ENCODE measurements at regions not wholly inside any gene's neighbourhood (a gene's known extent, or its start where the extent isn't known, plus 50 kb on each side); places are given as distances from the start of the nearest gene placed in this dataset.

DNA sequence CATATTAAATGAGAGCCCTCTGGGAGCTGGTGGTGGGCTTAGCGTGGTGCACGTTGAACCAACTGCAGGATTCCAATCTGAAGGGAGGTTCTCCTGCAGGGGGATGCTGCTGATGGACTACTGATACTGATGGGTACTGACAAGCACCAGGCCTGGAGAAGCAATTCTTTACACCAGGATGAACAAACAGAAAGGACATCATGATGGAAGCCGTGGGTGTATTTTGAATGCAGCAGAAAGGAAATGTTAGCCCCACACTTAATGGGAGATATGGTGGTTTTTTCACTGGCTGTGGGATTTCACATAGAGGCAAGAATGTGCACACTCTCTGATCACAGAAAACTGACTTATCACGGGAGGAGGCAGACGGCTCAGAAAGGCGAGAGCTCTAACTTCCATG lies 299.7 kb downstream of the TEX29 start:
- H3K27me3 ChIP-seq (ENCODE audit: control insufficient read depth, insufficient read depth, low read length): no peaks in the 10 kb centered on the region
- no peaks in the 10 kb centered on the region for H3K4me1 ChIP-seq
- H3K4me3 ChIP-seq (ENCODE audit: low read depth, low read length): no peak overlapping the region
- no peaks in the 10 kb centered on the region for H3K79me2 ChIP-seq
- no peak overlapping the region for H3K9ac ChIP-seq
- H3K9me3 ChIP-seq (ENCODE audit: control insufficient read depth, low read length): no peaks in the 10 kb centered on the region
- no peaks in the 10 kb centered on the region for H3K36me3 ChIP-seq (ENCODE audit: control insufficient read depth, insufficient read depth, low read length)
- no peak overlapping the region for H3K27ac ChIP-seq
- no peak overlapping the region for H3K4me2 ChIP-seq (ENCODE audit: low read length)
- H2AFZ ChIP-seq: no peak overlapping the region
- TF ChIP-seq, protein P1, sequence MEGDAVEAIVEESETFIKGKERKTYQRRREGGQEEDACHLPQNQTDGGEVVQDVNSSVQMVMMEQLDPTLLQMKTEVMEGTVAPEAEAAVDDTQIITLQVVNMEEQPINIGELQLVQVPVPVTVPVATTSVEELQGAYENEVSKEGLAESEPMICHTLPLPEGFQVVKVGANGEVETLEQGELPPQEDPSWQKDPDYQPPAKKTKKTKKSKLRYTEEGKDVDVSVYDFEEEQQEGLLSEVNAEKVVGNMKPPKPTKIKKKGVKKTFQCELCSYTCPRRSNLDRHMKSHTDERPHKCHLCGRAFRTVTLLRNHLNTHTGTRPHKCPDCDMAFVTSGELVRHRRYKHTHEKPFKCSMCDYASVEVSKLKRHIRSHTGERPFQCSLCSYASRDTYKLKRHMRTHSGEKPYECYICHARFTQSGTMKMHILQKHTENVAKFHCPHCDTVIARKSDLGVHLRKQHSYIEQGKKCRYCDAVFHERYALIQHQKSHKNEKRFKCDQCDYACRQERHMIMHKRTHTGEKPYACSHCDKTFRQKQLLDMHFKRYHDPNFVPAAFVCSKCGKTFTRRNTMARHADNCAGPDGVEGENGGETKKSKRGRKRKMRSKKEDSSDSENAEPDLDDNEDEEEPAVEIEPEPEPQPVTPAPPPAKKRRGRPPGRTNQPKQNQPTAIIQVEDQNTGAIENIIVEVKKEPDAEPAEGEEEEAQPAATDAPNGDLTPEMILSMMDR (IDR thresholded peaks at IDR 0.05): no peak

DNA sequence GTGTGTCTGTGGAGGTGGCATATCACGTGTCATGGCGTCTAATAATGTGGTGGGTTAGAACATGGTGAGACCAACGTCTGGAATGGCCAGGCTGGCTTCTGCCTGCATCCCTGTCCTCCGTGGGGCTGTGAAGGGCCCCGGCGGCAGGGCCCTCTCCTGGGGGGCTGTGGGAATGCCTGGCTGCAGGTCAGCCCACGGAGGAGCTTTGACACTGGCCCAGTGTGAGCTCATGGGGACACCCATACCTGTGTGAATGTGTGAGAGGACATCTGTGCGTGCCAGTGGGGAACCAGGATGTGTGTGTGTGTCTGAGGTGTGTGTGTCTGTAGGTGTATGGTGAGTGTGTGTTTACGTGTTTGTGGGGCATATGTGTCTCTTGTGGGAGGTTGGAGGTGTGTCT lies 300.1 kb downstream of the TEX29 start:
- Histone ChIP-seq H3K4me3 (ENCODE audit: low read depth, low read length) (no peak overlapping the region), H2AFZ (no peak overlapping the region), H3K36me3 (ENCODE audit: control insufficient read depth, insufficient read depth, low read length) (no peaks in the 10 kb centered on the region), H3K9ac (no peak overlapping the region), H3K4me1 (no peaks in the 10 kb centered on the region), H3K27me3 (ENCODE audit: control insufficient read depth, insufficient read depth, low read length) (no peaks in the 10 kb centered on the region), H3K27ac (no peak overlapping the region), H3K4me2 (ENCODE audit: low read length) (no peak overlapping the region), H3K79me2 (no peaks in the 10 kb centered on the region), H3K9me3 (ENCODE audit: control insufficient read depth, low read length) (no peaks in the 10 kb centered on the region)
- TF ChIP-seq, protein P1 (IDR thresholded peaks at IDR 0.05): no peak

DNA sequence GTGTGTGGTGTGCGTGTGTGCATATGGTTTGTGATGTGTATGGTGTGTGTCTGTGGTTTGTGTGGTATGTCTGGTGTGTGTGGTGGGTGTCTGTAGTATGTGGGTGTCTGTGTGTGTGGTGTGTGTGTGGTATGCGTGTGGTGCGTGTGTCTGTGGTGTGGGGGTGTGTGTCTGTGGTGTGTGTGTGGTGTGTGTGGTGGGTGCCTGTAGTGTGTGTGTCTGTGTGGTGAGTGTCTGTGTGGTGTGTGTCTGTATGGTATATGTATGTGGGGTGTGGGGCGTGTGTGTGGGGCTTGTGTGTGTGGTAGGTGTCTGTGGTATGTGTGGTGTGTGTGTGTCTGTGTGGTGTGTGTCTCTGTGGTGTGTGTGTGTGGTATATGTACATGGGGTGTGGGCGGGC lies 300.7 kb downstream of the TEX29 start:
- Histone ChIP-seq H3K4me2 (ENCODE audit: low read length) (no peak overlapping the region), H3K9me3 (ENCODE audit: control insufficient read depth, low read length) (no peaks in the 10 kb centered on the region), H3K27ac (no peak overlapping the region), H3K36me3 (ENCODE audit: control insufficient read depth, insufficient read depth, low read length) (no peaks in the 10 kb centered on the region), H3K27me3 (ENCODE audit: control insufficient read depth, insufficient read depth, low read length) (no peaks in the 10 kb centered on the region), H3K4me3 (ENCODE audit: low read depth, low read length) (no peak overlapping the region), H3K4me1 (no peaks in the 10 kb centered on the region), H3K9ac (no peak overlapping the region), H2AFZ (no peak overlapping the region), H3K79me2 (no peaks in the 10 kb centered on the region)
- TF ChIP-seq, protein P1 (IDR thresholded peaks at IDR 0.05): no peak

DNA sequence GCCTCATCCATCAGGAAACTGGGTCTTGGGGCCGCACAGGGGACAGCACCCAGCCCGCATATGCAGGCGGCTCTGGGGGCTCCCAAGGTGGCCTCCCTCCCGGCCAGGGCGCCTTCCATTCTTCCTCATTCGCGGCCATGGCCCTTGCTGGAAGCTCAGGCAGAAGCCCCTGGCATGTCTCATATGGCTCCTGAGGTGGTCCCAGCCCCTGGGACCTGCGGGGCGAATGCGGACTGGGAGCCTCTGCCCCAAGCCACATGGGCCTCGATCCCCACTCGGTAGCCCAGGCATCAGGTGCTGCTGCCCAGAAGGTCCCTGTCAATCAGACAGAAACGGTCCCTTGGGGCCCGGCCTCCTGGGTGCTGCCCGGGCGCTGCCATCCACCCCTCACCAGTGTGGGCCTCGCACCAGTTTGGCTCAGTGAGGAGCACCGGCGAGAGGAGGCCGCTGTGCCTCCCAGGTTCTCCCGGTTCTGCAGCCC lies 301.6 kb downstream of the TEX29 start:
- Histone ChIP-seq H3K27me3 (ENCODE audit: control insufficient read depth, insufficient read depth, low read length) (no peaks in the 10 kb centered on the region), H3K9me3 (ENCODE audit: control insufficient read depth, low read length) (no peaks in the 10 kb centered on the region), H3K4me3 (ENCODE audit: low read depth, low read length) (no peak overlapping the region), H3K36me3 (ENCODE audit: control insufficient read depth, insufficient read depth, low read length) (no peaks in the 10 kb centered on the region), H3K27ac (no peak overlapping the region), H3K4me1 (no peaks in the 10 kb centered on the region), H3K79me2 (no peaks in the 10 kb centered on the region), H3K4me2 (ENCODE audit: low read length) (no peak overlapping the region), H2AFZ (no peak overlapping the region), H3K9ac (no peak overlapping the region)
- TF ChIP-seq, protein P1 (IDR thresholded peaks at IDR 0.05): no peak

DNA sequence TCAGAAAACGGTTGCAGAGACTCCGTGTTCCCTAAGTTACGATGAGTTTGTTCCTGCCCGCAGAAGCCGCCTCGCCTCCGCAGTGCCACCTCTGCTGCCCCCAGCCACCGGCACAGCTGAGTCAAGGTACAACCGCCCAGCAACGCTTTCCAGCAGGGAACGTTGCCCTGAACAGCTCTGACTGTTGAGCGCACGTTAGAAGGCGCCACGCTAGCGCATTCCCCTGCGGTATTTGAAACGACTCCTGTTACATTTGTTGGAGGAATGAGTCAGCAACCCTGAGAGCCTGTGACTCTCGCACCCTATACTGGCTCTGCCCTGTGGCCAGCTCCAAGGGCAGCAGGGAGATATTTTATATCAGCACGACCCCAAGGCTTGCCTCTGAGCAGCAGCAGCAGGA lies 302.8 kb downstream of the TEX29 start:
- H3K27me3 ChIP-seq (ENCODE audit: control insufficient read depth, insufficient read depth, low read length): no peaks in the 10 kb centered on the region
- TF ChIP-seq, protein P1 (IDR thresholded peaks at IDR 0.05): no peak
- no peaks in the 10 kb centered on the region for H3K36me3 ChIP-seq (ENCODE audit: control insufficient read depth, insufficient read depth, low read length)
- no peak overlapping the region for H3K27ac ChIP-seq
- H2AFZ ChIP-seq: no peak overlapping the region
- H3K4me1 ChIP-seq: no peaks in the 10 kb centered on the region
- no peak overlapping the region for H3K4me3 ChIP-seq (ENCODE audit: low read depth, low read length)
- no peak overlapping the region for H3K4me2 ChIP-seq (ENCODE audit: low read length)
- no peaks in the 10 kb centered on the region for H3K79me2 ChIP-seq
- no peaks in the 10 kb centered on the region for H3K9me3 ChIP-seq (ENCODE audit: control insufficient read depth, low read length)
- H3K9ac ChIP-seq: no peak overlapping the region
